ENCODE measurements at regions not wholly inside any gene's neighbourhood (a gene's known extent, or its start where the extent isn't known, plus 50 kb on each side); places are given as distances from the start of the nearest gene placed in this dataset.
A peak's percentile ranks its signal among the peaks of the same experiment; 100 is the strongest.

GRCh38 chr6:106772270-106773142, 143.1 kb downstream of the QRSL1 start:
- no peak for DNase-seq (ENCODE audit: low read depth, low spot score)

- no peak for DNase-seq (ENCODE audit: low read depth, low spot score)
These were observed 142.4 kb downstream of the QRSL1 start for GRCh38 chr6:106771822-106772221.

- no peak for DNase-seq (ENCODE audit: low read depth, low spot score)
These were observed 141.3 kb downstream of the QRSL1 start for GRCh38 chr6:106770663-106771062.

GRCh38 chr6:106770081-106770480, 140.7 kb downstream of the QRSL1 start:
- DNase-seq (ENCODE audit: low read depth, low spot score), result no peak

- DNase-seq (ENCODE audit: low read depth, low spot score), result no peak
These were observed 137.9 kb downstream of the QRSL1 start for GRCh38 chr6:106767271-106767670.

- no peak for DNase-seq (ENCODE audit: low read depth, low spot score)
These were observed 136.8 kb downstream of the QRSL1 start for GRCh38 chr6:106766201-106766600.

GRCh38 chr6:106765496-106765895, 136.1 kb downstream of the QRSL1 start:
- DNase-seq (ENCODE audit: low read depth, low spot score), result no peak

GRCh38 chr6:106764353-106764980, 135.1 kb downstream of the QRSL1 start:
- DNase-seq (ENCODE audit: low read depth, low spot score), result no peak

DNA sequence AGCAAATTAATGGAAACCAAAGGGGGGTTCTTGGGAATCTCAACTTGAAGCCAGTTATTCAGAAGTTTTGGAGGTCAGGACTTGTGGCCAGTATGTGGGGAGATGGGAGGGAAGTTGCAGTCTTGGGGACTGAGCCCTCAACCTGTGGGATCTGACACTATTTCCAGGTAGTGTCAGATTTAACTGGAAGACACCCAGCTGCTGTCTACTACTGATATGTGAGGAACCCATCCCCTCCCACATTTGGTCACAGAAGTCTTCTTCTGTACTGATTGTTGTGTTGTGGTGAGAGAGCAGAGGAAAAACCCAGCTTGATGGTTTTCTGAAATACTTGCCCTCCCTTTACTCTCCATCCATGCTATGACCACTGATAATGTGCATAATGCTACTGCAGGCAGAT, 134.0 kb downstream of the QRSL1 start:
- no peak for DNase-seq (ENCODE audit: low read depth, low spot score)

DNA sequence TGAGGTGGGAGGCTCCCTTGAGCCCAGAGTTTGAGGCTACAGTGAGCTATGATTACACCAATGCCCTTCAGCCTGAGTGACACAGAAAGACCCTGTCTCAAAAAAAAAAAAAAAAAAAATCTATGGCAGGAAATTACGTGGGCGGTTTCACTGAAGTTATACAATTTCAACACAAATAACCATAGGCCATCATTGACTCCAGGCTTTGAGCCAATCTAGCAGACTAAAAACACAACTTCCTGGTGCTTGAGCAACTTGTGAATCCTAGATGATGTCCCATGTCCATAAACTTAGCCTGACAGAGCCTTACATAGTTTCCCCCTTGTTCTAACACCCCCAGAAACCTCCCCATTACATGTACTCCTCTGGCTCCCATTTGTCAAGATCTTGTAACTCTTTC, 131.8 kb downstream of the QRSL1 start:
- no peak for DNase-seq (ENCODE audit: low read depth, low spot score)

- no peak for DNase-seq (ENCODE audit: low read depth, low spot score)
These were observed 129.7 kb downstream of the QRSL1 start for GRCh38 chr6:106759112-106759511.

GRCh38 chr6:106757722-106758467, 128.5 kb downstream of the QRSL1 start:
- no peak for DNase-seq (ENCODE audit: low read depth, low spot score)

- no peak for DNase-seq (ENCODE audit: low read depth, low spot score)
These were observed 127.9 kb downstream of the QRSL1 start for GRCh38 chr6:106757267-106757666.

DNA sequence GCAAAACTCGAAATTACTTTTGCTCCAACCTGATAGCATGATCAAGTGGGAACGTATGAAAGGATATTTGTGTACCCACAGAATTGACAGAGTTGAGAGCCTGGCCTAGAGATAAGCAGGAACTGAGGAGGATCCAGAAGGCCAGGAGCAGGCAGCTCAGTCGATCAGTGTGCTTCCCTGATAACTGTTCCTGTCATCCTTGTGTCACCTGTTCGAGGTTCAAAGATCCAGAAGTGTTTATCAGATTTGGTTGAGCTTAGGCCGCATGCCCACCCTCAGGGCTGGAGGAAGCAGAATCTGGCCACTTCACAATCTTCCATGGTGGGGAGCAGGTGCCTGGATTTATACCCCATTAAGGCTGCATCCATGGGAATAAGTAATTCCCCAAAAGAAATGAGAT, 124.8 kb downstream of the QRSL1 start:
- no peak for DNase-seq (ENCODE audit: low read depth, low spot score)

- no peak for DNase-seq (ENCODE audit: low read depth, low spot score)
These were observed 123.3 kb downstream of the QRSL1 start for GRCh38 chr6:106752641-106753040.

- DNase-seq (ENCODE audit: low read depth, low spot score), result peak; percentile 63
These were observed 122.3 kb downstream of the QRSL1 start for GRCh38 chr6:106751501-106752252.

- no peak for DNase-seq (ENCODE audit: low read depth, low spot score)
These were observed 121.6 kb downstream of the QRSL1 start for GRCh38 chr6:106750946-106751345.

GRCh38 chr6:106750142-106750918, 121.0 kb downstream of the QRSL1 start:
- DNase-seq (ENCODE audit: low read depth, low spot score), result no peak

DNA sequence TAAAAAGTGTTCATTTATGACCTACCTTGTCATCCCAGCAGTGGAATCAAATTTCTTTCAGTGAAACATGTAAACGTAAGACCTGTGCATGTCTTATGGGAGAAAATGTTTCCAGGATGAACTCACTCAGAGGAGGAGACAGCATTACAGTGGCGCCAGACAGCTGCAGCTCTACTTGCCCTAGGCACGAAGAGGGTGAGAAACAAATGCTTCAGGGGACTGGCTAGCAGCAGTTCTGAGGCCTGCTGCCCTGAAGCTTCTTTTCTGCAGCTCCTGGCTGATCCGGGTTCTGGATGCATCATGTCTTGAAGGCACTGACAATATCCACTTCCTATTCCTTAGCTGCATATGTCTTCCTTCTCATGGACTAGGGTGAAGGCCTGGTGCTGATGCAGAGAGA, 120.2 kb downstream of the QRSL1 start:
- no peak for DNase-seq (ENCODE audit: low read depth, low spot score)

GRCh38 chr6:106748547-106749207, 119.3 kb downstream of the QRSL1 start:
- peak; percentile 54 for DNase-seq (ENCODE audit: low read depth, low spot score)

Data from ELF-1 (cell line).